ENCODE measurements at regions not wholly inside any gene's neighbourhood (a gene's known extent, or its start where the extent isn't known, plus 50 kb on each side); places are given as distances from the start of the nearest gene placed in this dataset.
"Not testable (repeated sequence)": the region's sequence is repeated elsewhere in the genome, so short reads cannot be mapped to it uniquely, and the experiment has no call there.

- TF ChIP-seq, protein P1, sequence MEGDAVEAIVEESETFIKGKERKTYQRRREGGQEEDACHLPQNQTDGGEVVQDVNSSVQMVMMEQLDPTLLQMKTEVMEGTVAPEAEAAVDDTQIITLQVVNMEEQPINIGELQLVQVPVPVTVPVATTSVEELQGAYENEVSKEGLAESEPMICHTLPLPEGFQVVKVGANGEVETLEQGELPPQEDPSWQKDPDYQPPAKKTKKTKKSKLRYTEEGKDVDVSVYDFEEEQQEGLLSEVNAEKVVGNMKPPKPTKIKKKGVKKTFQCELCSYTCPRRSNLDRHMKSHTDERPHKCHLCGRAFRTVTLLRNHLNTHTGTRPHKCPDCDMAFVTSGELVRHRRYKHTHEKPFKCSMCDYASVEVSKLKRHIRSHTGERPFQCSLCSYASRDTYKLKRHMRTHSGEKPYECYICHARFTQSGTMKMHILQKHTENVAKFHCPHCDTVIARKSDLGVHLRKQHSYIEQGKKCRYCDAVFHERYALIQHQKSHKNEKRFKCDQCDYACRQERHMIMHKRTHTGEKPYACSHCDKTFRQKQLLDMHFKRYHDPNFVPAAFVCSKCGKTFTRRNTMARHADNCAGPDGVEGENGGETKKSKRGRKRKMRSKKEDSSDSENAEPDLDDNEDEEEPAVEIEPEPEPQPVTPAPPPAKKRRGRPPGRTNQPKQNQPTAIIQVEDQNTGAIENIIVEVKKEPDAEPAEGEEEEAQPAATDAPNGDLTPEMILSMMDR (IDR thresholded peaks at IDR 0.05), result no peak
- ATAC-seq (no peak), FAIRE-seq (no peak), DNase-seq (no peak)
- intact Hi-C loops (cut with DNase I), result no loop called here
- no peak overlapping the region for H3K4me3 ChIP-seq
- no peaks in the 10 kb centered on the region for H3K27me3 ChIP-seq
- 67 to 81% methylated on average over 5 of the region's 5 CpGs for WGBS, 2 donors
- H3K9me3 ChIP-seq, result no peaks in the 10 kb centered on the region
- H3K27ac ChIP-seq, result no peak overlapping the region
- H3K36me3 ChIP-seq, result no peaks in the 10 kb centered on the region
- H3K4me1 ChIP-seq, result no peaks in the 10 kb centered on the region
These were observed 100.0 kb downstream of the MTERF1 start for GRCh38 chr7:91780521-91780920.

DNA sequence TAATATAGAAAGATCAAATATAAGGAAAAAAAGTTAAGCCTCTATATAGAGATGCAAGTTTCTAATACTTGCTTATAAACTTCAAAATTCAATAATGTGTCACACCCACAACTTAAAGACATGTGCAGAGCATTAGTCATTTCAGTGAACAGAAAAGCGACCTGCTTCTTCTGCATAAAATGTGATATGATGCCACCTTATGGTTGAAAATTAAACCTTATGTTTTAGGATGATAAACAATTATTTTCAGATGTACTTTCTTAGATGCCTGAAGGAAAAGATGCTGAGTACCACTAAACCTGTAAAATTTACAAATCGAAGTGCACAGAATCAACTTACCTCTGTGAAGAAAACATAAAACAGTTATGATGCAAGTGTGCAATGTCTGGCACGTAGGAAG, 96.0 kb downstream of the MTERF1 start:
- Histone ChIP-seq H3K36me3 (no peaks in the 10 kb centered on the region), H3K27me3 (no peaks in the 10 kb centered on the region), H3K4me1 (no peaks in the 10 kb centered on the region), H3K27ac (no peak overlapping the region), H3K4me3 (no peak overlapping the region), H3K9me3 (no peaks in the 10 kb centered on the region)
- TF ChIP-seq, protein P1 (IDR thresholded peaks at IDR 0.05), result no peak
- 32 to 47% methylated on average over 3 of the region's 3 CpGs for WGBS, 2 donors
- FAIRE-seq, result peak; percentile 74
- intact Hi-C loops (cut with DNase I), result no loop called here
- peak in 3 of 4 donors; percentile 47 to 63 (median 51) for ATAC-seq
- DNase-seq, result no peak

GRCh38 chr7:91787931-91788330, 92.6 kb downstream of the MTERF1 start:
- intact Hi-C loops (cut with DNase I), result no loop called here

DNA sequence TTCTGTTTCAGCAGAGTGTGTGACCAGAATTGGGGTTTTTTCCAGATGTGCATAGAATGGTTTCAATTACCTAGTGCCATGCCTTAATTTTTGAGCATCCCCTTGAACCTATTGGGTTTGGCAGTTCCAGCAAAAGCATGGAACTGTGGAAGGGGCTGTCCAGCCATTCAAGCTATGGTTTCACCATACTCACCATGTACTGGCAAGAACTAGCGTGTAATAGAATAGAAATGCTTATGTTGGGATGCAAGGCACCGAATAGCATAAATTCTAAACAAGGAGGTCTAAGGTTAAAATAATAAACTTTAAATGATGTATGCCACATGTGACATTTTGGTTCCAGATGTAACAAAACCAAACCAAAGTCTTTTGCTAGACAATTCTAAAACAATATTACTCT, 91.4 kb downstream of the MTERF1 start:
- TF ChIP-seq, protein P1 (IDR thresholded peaks at IDR 0.05), result no peak
- 82 to 88% methylated on average over 2 of the region's 2 CpGs for WGBS, 2 donors
- no peaks in the 10 kb centered on the region for H3K27me3 ChIP-seq
- no peak for DNase-seq
- H3K4me1 ChIP-seq, result no peaks in the 10 kb centered on the region
- ATAC-seq, result no peak
- no peak overlapping the region for H3K27ac ChIP-seq
- FAIRE-seq, result no peak
- H3K4me3 ChIP-seq, result no peak overlapping the region
- no peaks in the 10 kb centered on the region for H3K36me3 ChIP-seq
- intact Hi-C loops (cut with DNase I), result no loop called here
- no peaks in the 10 kb centered on the region for H3K9me3 ChIP-seq

More at GRCh38 chr7:91787931-91788330, 92.6 kb downstream of the MTERF1 start:
- no peak for ATAC-seq
- Histone ChIP-seq H3K4me1 (no peaks in the 10 kb centered on the region), H3K27me3 (no peaks in the 10 kb centered on the region), H3K27ac (no peak overlapping the region), H3K36me3 (no peaks in the 10 kb centered on the region), H3K9me3 (no peaks in the 10 kb centered on the region), H3K4me3 (no peak overlapping the region)
- 61 to 71% methylated on average over 2 of the region's 2 CpGs for WGBS, 2 donors
- FAIRE-seq, result no peak
- no peak for DNase-seq
- TF ChIP-seq, protein P1 (IDR thresholded peaks at IDR 0.05), result no peak

- no peaks in the 10 kb centered on the region for H3K36me3 ChIP-seq
- no peaks in the 10 kb centered on the region for H3K4me1 ChIP-seq
- no peak overlapping the region for H3K4me3 ChIP-seq
- no peak for DNase-seq
- no peaks in the 10 kb centered on the region for H3K27me3 ChIP-seq
- no peaks in the 10 kb centered on the region for H3K9me3 ChIP-seq
- no peak overlapping the region for H3K27ac ChIP-seq
- no peak for FAIRE-seq
- intact Hi-C loops (cut with DNase I), result no loop called here
- TF ChIP-seq, protein P1 (IDR thresholded peaks at IDR 0.05), result no peak
- ATAC-seq, result no peak
- WGBS, 2 donors, result 52 to 55% methylated on average over 1 of the region's 1 CpG
These were observed 90.9 kb downstream of the MTERF1 start for GRCh38 chr7:91789558-91789957.

DNA sequence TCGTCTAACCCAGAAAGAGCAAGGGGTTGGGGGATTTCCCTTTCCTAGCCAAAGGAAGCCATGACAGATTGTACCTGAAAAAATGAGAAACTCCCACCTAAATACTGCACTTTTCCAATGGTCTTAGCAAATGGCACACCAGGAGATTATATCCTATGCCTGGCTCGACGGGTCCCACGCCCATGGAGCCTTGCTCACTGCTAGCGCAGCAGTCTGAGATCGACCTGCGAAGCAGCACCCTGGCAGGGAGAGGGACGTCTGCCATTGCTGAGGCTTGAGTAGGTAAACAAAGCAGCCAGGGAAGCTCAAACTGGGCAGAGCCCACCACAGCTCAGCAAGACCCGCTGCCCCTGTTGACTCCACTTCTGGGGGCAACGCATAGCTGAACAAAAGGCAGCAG, 89.9 kb downstream of the MTERF1 start:
- FAIRE-seq; H3K9me3 ChIP-seq; H3K36me3 ChIP-seq; H3K4me3 ChIP-seq; H3K27me3 ChIP-seq; H3K4me1 ChIP-seq; ATAC-seq; intact Hi-C loops (cut with DNase I); H3K27ac ChIP-seq: not testable (repeated sequence)
- peak in 1 of 6 donors; percentile 25 for DNase-seq
- 84 to 92% methylated on average over 10 of the region's 10 CpGs for WGBS, 2 donors
